B cell (primary cell): ENCODE measurements at regions not wholly inside any gene's neighbourhood (a gene's known extent, or its start where the extent isn't known, plus 50 kb on each side); places are given as distances from the start of the nearest gene placed in this dataset.

Experiments
- ATAC-seq: fragments of 200-7000 bp; cut with Tn5 transposase; one replicate; pipeline ENCODE4 v1.10.0; 2021; ENCODE audit warnings: low read depth, mild to moderate bottlenecking, moderate number of reproducible peaks, moderate library complexity
- CTCF ChIA-PET: fragments of 350-600 bp; sonication (Branson Sonifier 250); formaldehyde crosslinking; loops from one replicate; lab custom pipeline; 2021; ENCODE audit warnings: antibody characterized with exemption, inconsistent platforms; lab: Charles Lee
- POLR2A ChIA-PET: fragments of 350-600 bp; sonication (Branson Sonifier 250); formaldehyde crosslinking; loops from one replicate; lab custom pipeline; 2021; ENCODE audit warnings: antibody characterized with exemption; lab: Charles Lee
- DNase-seq: peaks from one replicate; pipeline ENCODE4 v3.0.0; 2013
- H2AFZ ChIP-seq: 2 replicates; pipeline ENCODE4 v1.6.1; 2012; ENCODE audit warnings: mild to moderate bottlenecking, low read depth, low read length; ENCODE audit not compliant: insufficient read depth, poor library complexity, severe bottlenecking
- H3K27ac ChIP-seq, 2 donors: 1 replicate in 1 of 2; 2 replicates in 1 of 2; pipeline ENCODE4 v1.5.1; 2012 to 2013; ENCODE audit warnings: low read length in 2 of 2, mild to moderate bottlenecking in 2 of 2, moderate library complexity in 1 of 2
- H3K27me3 ChIP-seq, 4 experiments: fragments of 200-600 bp in 1 of 4; sonication (generic) in 1 of 4; replicated peaks in 1 of 4; 1 replicate in 2 of 4; 2 replicates in 2 of 4; pipeline versions ENCODE4 v1.6.1 to v1.7.0; 2013 to 2016; ENCODE audit warnings: low read length in 3 of 4, mild to moderate bottlenecking in 2 of 4, mixed read lengths in 1 of 4, moderate library complexity in 1 of 4; ENCODE audit not compliant: insufficient read depth in 4 of 4, control insufficient read depth in 3 of 4; ENCODE audit errors: control extremely low read depth in 1 of 4
- H3K36me3 ChIP-seq, 2 experiments: replicated peaks in 1 of 2; 1 replicate in 1 of 2; 2 replicates in 1 of 2; pipeline versions ENCODE4 v1.6.1 to v1.7.1; 2013; ENCODE audit warnings: low read length in 1 of 2; ENCODE audit not compliant: insufficient read depth in 2 of 2, control insufficient read depth in 1 of 2; ENCODE audit errors: control extremely low read depth in 1 of 2, extremely low read depth in 1 of 2
- H3K4me1 ChIP-seq, 2 donors: fragments of 200-600 bp in 1 of 2; sonication (generic) in 1 of 2; 1 replicate in 1 of 2; 2 replicates in 1 of 2; pipeline versions ENCODE4 v1.5.1 to v1.6.1; 2013 to 2017; ENCODE audit warnings: low read length in 2 of 2; ENCODE audit not compliant: control insufficient read depth in 2 of 2, insufficient read depth in 2 of 2
- H3K4me2 ChIP-seq: replicated peaks from 2 replicates; pipeline ENCODE3; 2012; ENCODE audit warnings: mild to moderate bottlenecking, low read depth, low read length; ENCODE audit not compliant: poor library complexity, severe bottlenecking
- H3K4me3 ChIP-seq, 5 experiments: fragments of 200-600 bp in 1 of 5; sonication (generic) in 1 of 5; 1 replicate in 3 of 5; 2 replicates in 2 of 5; pipeline versions ENCODE4 v1.5.1 to v1.7.0; 2011 to 2016; ENCODE audit warnings: low read length in 4 of 5, mild to moderate bottlenecking in 4 of 5, low read depth in 2 of 5, control low read depth in 1 of 5, moderate library complexity in 1 of 5; ENCODE audit not compliant: insufficient read depth in 1 of 5; ENCODE audit errors: control extremely low read depth in 1 of 5, extremely low read depth in 1 of 5
- H3K79me2 ChIP-seq: fragments of 200-600 bp; sonication (generic); one replicate; pipeline ENCODE4 v1.6.0; 2016; ENCODE audit warnings: low read length; ENCODE audit not compliant: control insufficient read depth, insufficient read depth
- H3K9ac ChIP-seq: fragments of 200-600 bp; sonication (generic); 2 replicates; pipeline ENCODE4 v1.6.1; 2017; ENCODE audit warnings: mild to moderate bottlenecking, low read length, moderate library complexity
- H3K9me3 ChIP-seq, 3 donors: one replicate each; pipeline versions ENCODE4 v1.6.1 to v1.7.1; 2013; ENCODE audit warnings: low read length in 2 of 3; ENCODE audit not compliant: control insufficient read depth in 2 of 3, insufficient read depth in 1 of 3; ENCODE audit errors: control extremely low read depth in 1 of 3
- H4K20me1 ChIP-seq: 2 replicates; pipeline ENCODE4 v1.6.0; 2012; ENCODE audit warnings: mild to moderate bottlenecking, low read length; ENCODE audit not compliant: insufficient read depth, control insufficient read depth, poor library complexity, severe bottlenecking
- H3K27ac Mint-ChIP-seq: one replicate; pipeline ENCODE4 v1.8.0; 2021; ENCODE audit warnings: mixed read lengths
- H3K27me3 Mint-ChIP-seq: one replicate; pipeline ENCODE4 v1.8.0; 2021; ENCODE audit warnings: mixed read lengths
- H3K4me1 Mint-ChIP-seq: one replicate; pipeline ENCODE4 v1.8.0; 2021; ENCODE audit warnings: mixed read lengths
- H3K4me3 Mint-ChIP-seq: one replicate; pipeline ENCODE4 v1.8.0; 2021; ENCODE audit warnings: mixed read lengths
- H3K9me3 Mint-ChIP-seq: one replicate; pipeline ENCODE4 v1.8.0; 2022; ENCODE audit warnings: mixed read lengths; ENCODE audit not compliant: insufficient read depth
- CTCF ChIP-seq: fragments of 200-600 bp; IDR thresholded peaks from one replicate; pipeline ENCODE4 v1.8.0; 2022; ENCODE audit warnings: antibody characterized with exemption, mild to moderate bottlenecking
- EZH2 ChIP-seq: IDR thresholded peaks from 2 replicates; pipeline ENCODE4 v1.6.1; 2012; ENCODE audit warnings: borderline replicate concordance, low read depth, mild to moderate bottlenecking, moderate library complexity, low read length; ENCODE audit not compliant: insufficient read depth, poor library complexity, severe bottlenecking
- WGBS: methylation state at CpG from one replicate; pipeline ENCODE4 v1.1.5; 2013; ENCODE audit warnings: missing lambda C conversion rate; ENCODE audit not compliant: insufficient coverage; 5-methylcytosine and 5-hydroxymethylcytosine counted together
- intact Hi-C: fragments of 100-400 bp; cut with micrococcal nuclease; formaldehyde crosslinking; loops from one replicate; pipeline ENCODE4 v1.10.0; 2022

- H3K36me3 ChIP-seq, result no peaks in the 10 kb centered on the region
- H3K27ac ChIP-seq, result no peak overlapping the region
- Mint-ChIP-seq H3K27ac (no peak overlapping the region), H3K4me3 (no peak overlapping the region), H3K27me3 (no peaks in the 10 kb centered on the region), H3K9me3 (no peaks in the 10 kb centered on the region), H3K4me1 (peaks cover 13% of the 10 kb centered on the region)
- H3K79me2 ChIP-seq, result no peaks in the 10 kb centered on the region
- intact Hi-C loops, result no loop called here
- ATAC-seq, result no peak
- no peak overlapping the region for H2AFZ ChIP-seq
- H3K27me3 ChIP-seq, result no peaks in the 10 kb centered on the region
- 90% methylated on average over 4 of the region's 6 CpGs for WGBS
- H4K20me1 ChIP-seq, result no peaks in the 10 kb centered on the region
- no peak for DNase-seq
- no peak overlapping the region for H3K9ac ChIP-seq
- H3K4me2 ChIP-seq, result no peak overlapping the region
- no peaks in the 10 kb centered on the region for H3K9me3 ChIP-seq
- no peak overlapping the region for H3K4me3 ChIP-seq
- ChIA-PET POLR2A (no interaction called here), CTCF (no interaction called here)
- TF ChIP-seq CTCF (no peak), EZH2 (no peak)
- H3K4me1 ChIP-seq, result peaks cover 0 to 3% of the 10 kb centered on the region in 2 donors
Observed at GRCh38 chr9:81227507-81228245, 461.7 kb downstream of the TLE1 start.

GRCh38 chr9:81225596-81225995 is 463.8 kb downstream of the TLE1 start:
- Histone ChIP-seq H3K4me2 (no peak overlapping the region), H4K20me1 (no peaks in the 10 kb centered on the region), H3K4me3 (no peak overlapping the region), H3K9me3 (no peaks in the 10 kb centered on the region), H3K36me3 (no peaks in the 10 kb centered on the region), H3K9ac (no peak overlapping the region), H3K79me2 (no peaks in the 10 kb centered on the region), H3K4me1 (peaks cover 0 to 3% of the 10 kb centered on the region in 2 donors), H3K27ac (no peak overlapping the region), H3K27me3 (no peaks in the 10 kb centered on the region), H2AFZ (no peak overlapping the region)
- CTCF ChIA-PET, result no interaction called here
- intact Hi-C loops, result no loop called here
- DNase-seq (no peak), ATAC-seq (no peak)
- no peaks in the 10 kb centered on the region for H3K27me3 Mint-ChIP-seq
- H3K9me3 Mint-ChIP-seq, result no peaks in the 10 kb centered on the region
- H3K4me3 Mint-ChIP-seq, result no peak overlapping the region
- peaks cover 13% of the 10 kb centered on the region for H3K4me1 Mint-ChIP-seq
- POLR2A ChIA-PET, result no interaction called here
- H3K27ac Mint-ChIP-seq, result no peak overlapping the region
- WGBS, result 100% methylated on average over 1 of the region's 1 CpG
- TF ChIP-seq CTCF, result no peak
- no peak for TF ChIP-seq EZH2
